HL-60 (cell line): ENCODE measurements at regions not wholly inside any gene's neighbourhood (a gene's known extent, or its start where the extent isn't known, plus 50 kb on each side); places are given as distances from the start of the nearest gene placed in this dataset.

Experiments used
- DNase-seq, 2 experiments: peaks; one replicate each; pipeline ENCODE4 v3.0.0-alpha.2; 2010 to 2020; ENCODE audit warnings: low read depth in 1 of 2, low spot score in 1 of 2
- H3K27ac ChIP-seq: fragments of 250-450 bp; sonication (Bioruptor Pico); replicated peaks from 2 replicates; pipeline ENCODE4 v1.5.1; 2020; ENCODE audit warnings: mild to moderate bottlenecking, moderate library complexity
- H3K27me3 ChIP-seq: fragments of 250-450 bp; sonication (Bioruptor Pico); 2 replicates; pipeline ENCODE4 v1.5.1; 2021; ENCODE audit warnings: mild to moderate bottlenecking, moderate library complexity; ENCODE audit not compliant: insufficient read depth, poor library complexity, severe bottlenecking
- H3K4me3 ChIP-seq: replicated peaks from 2 replicates; pipeline ENCODE4 v1.5.1; 2011; ENCODE audit warnings: mild to moderate bottlenecking, control low read depth, low read length; ENCODE audit not compliant: insufficient read depth
- CTCF ChIP-seq: IDR thresholded peaks from one replicate; pipeline ENCODE4 v1.5.1; 2011; ENCODE audit warnings: low read length, control low read depth, inconsistent platforms; ENCODE audit not compliant: insufficient read depth
- GABPA ChIP-seq: IDR thresholded peaks from 2 replicates; pipeline ENCODE4 v1.6.1; 2012; ENCODE audit warnings: low read depth
- POLR2AphosphoS5 ChIP-seq: IDR thresholded peaks from 2 replicates; pipeline ENCODE4 v1.6.1; 2012; ENCODE audit warnings: low read depth
- REST ChIP-seq: IDR thresholded peaks from 2 replicates; pipeline ENCODE4 v1.6.1; 2012; ENCODE audit warnings: low read depth; ENCODE audit not compliant: insufficient replicate concordance
- SPI1 ChIP-seq: IDR thresholded peaks from 2 replicates; pipeline ENCODE4 v1.6.1; 2012; ENCODE audit warnings: low read depth, mild to moderate bottlenecking, borderline replicate concordance

GRCh38 chr9:90507621-90508020 is 135.0 kb downstream of the DIRAS2 start:
- no peak for DNase-seq
- no peak for TF ChIP-seq CTCF
- no peak for TF ChIP-seq SPI1
- TF ChIP-seq POLR2AphosphoS5 = no peak
- no peak for TF ChIP-seq REST
- no peak for TF ChIP-seq GABPA
- H3K27me3 ChIP-seq = peaks cover 2% of the 10 kb centered on the region
- no peak overlapping the region for H3K27ac ChIP-seq
- no peak overlapping the region for H3K4me3 ChIP-seq

GRCh38 chr9:90508940-90509339 is 133.7 kb downstream of the DIRAS2 start:
- peaks cover 2% of the 10 kb centered on the region for H3K27me3 ChIP-seq
- H3K27ac ChIP-seq = no peak overlapping the region
- TF ChIP-seq POLR2AphosphoS5 (no peak), CTCF (no peak), REST (no peak)
- DNase-seq = no peak
- H3K4me3 ChIP-seq = no peak overlapping the region

GRCh38 chr9:90511711-90512110 is 130.9 kb downstream of the DIRAS2 start:
- no peak for TF ChIP-seq GABPA
- no peak for TF ChIP-seq CTCF
- TF ChIP-seq POLR2AphosphoS5 = no peak
- TF ChIP-seq REST = no peak
- no peak for TF ChIP-seq SPI1
- no peak for DNase-seq
- H3K27me3 ChIP-seq = peaks cover 5% of the 10 kb centered on the region
- no peak overlapping the region for H3K27ac ChIP-seq
- H3K4me3 ChIP-seq = no peak overlapping the region
